GM21360 (cell line): ENCODE measurements at regions not wholly inside any gene's neighbourhood (a gene's known extent, or its start where the extent isn't known, plus 50 kb on each side); places are given as distances from the start of the nearest gene placed in this dataset.
"Not testable (repeated sequence)": the region's sequence is repeated elsewhere in the genome, so short reads cannot be mapped to it uniquely, and the experiment has no call there.

Source experiments
- ATAC-seq: cut with Tn5 transposase; IDR thresholded peaks from one replicate; pipeline ENCODE4 v1.9.1; 2021; ENCODE audit warnings: mild to moderate bottlenecking, moderate library complexity; ENCODE audit not compliant: unreplicated experiment

DNA sequence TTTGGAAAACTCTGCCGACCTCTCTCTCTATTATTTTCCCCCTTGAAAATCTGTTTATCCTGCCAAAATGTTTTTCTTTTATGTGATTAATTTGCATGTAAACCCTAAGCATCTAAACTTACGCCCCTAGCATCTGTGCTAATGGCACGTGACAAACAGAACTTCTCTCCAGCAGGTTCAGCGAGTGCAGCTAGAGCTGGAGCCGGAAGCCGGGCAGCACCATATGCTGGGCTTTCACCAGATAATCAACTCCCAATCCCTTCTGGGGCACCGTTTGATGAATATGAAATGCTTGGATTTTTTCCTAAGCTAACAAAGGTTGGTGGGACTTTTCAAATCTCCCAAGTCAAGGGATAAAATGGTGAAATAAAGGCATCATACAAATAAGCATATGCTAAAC lies 667.5 kb upstream of the TMEM132C start:
- ATAC-seq: no peak

DNA sequence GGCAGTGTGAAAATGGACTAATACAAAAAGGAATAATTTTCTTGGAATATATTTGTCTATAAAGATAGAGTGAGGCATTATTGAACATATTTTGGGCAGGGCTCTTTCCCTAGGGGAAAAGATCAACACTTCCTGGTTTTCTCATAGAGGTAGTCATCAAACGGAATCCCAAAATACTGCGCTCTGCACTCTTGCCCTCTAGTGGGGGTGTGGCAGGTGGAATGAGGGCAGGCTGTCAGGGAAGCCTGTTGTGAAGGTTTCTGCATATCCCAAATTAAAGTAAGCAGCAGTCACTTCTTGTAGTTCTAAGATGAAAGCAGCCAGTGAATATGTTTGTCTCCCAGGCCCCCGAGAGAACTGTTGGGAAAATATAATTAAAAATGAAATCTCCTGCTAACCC lies 666.8 kb upstream of the TMEM132C start:
- no peak for ATAC-seq

DNA sequence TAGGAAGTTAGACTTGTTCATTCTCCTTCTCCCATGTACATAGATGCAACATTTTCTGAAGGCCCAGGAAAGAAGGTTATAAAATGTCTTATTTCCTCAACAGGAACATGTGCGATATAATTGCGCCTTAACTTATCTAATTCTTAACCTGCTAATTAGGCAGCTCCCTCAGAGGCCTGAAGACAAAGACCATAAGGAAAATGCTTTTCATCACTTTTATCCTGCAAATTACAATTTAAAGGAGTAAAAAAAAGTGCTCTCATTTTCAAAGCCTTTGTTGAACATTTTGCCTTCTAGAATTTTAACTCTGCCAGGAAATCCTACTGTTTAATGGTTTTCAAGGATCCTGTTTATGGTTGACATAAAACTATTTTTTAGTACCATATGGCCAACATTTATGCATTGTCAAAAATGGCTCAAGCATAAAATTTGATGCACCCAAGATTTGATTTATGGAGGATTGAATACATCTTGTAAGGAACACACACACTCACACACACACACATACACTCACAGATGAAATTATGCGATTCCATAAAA lies 660.4 kb upstream of the TMEM132C start:
- no peak for ATAC-seq

DNA sequence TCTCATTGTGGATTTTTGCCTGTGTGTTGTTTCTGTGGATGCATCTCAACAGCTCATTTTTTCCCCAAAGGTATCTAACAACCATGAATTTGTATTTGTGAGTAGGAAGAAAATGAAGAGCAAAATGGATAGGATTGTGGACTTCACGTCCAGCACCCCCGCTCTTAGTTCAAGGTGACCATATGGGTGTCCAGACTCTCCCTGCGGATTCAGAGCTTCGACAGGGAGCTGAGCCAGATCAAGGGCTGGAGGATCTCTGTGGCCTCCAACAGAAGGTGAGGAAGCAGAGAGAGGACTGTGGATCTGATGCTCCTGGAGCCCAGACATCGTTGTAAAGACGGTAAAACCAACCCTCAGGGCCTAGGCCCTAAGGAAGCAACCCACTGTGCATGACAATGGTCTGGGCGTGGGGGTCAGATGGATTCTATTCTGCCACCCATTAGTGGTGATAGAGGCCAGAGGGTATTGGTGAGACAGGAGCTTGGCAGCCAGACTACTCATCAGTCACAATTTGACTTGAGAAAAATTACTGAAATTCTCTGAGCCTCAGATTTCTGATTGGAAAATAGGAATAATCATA lies 659.7 kb upstream of the TMEM132C start:
- no peak for ATAC-seq

DNA sequence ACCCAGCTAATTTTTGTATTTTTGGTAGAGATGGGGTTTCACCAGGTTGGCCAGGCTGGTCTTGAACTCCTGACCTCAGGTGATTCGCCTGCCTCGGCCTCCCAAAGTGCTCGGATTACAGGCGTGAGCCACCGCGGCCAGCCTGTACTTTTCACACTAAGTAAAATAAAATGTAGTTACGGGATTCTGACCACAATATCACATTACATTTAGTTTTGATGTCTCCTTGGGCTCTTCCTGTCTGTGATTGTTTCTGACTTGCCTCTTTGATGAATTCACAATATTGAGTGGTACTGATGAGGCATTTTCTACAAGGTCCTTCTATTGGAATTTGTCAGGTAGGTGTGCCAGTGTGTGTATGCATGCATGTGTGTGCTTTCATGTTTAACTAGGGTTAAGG lies 658.6 kb upstream of the TMEM132C start:
- ATAC-seq: not testable (repeated sequence)

DNA sequence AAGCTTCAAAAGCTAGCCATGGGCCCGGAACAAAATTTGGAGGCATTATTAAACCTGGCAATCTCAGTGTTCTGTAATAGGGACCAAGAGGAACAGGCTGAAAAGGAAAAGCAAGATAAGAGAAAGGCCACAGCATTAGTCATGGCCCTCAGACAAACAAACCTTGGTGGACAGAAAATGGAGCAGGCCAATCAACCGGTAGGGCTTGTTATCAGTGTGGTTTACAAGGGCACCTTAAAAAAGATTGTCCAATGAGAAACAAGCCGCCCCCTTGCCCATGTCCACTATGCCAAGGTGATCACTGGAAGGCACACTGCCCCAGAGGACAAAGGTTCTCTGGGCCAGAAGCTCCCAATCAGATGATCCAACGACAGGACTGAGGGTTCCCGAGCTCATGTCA lies 653.9 kb upstream of the TMEM132C start:
- ATAC-seq: no peak

DNA sequence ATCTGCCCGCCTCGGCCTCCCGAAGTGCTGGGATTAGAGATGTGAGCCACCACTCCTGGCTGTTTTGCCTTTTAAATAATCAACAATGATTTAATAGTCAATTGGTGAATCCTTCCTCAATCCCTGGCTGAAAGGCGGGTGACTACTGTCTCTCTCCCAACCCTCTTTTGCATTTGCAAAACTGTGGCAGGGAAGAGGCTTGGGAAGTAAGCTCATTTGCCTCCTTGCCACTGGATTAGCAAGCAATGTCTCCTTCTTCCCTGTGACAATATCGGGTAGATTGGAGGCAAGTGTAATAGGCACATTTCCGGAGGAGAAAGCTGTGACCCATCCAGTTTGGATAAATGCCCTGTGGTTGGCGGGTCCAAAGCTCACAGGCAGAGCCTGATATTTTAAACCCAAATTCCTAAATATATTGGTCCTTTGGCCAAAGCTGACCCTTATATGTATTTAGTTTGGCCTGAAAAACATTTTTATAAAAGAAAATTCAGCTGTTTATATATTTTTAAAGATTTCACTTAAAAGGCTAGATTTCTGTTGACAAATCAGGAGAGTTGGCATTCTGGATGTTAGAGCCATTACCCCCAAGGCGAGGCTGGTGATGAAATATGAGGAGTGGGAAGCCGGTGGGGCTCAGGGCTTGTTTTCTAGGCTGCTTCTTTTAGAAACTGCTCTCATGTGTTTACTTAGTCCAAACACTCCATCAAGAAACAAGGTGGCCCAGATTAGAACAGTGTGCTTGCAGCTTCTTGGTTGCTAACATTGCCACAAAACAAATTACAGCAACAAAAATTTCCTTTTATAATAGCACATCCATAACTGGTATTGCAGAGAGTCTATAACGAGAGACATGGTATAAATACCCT lies 646.9 kb upstream of the TMEM132C start:
- ATAC-seq: no peak

DNA sequence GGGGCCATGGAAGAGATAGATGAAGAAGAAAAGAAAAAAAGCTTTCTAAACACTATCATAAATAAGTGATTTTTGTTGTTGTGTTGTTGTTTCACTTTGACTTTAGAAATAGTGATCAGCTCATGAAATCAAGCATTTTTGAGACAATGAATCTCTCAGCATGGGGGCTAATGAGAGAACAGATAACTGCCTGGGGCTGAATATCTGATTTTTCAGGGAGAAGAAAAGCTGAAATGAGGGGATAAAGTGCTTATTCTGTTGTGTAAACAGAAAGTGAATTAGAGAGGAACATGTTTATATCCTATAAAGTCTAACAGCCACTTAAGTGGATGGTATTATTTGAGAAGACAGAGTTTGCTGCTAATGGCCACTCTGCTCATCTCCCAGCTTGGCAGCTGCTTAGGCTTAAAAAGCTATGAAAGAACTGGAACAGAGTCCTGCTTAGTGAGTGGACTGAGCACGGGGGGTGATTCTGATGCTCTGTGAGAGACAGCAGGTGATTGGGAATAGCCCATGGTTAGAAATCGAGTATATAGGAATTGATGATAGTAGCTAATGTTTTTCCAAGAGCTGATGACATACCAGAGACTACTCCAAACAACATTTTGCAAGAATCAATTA lies 646.1 kb upstream of the TMEM132C start:
- ATAC-seq: no peak

DNA sequence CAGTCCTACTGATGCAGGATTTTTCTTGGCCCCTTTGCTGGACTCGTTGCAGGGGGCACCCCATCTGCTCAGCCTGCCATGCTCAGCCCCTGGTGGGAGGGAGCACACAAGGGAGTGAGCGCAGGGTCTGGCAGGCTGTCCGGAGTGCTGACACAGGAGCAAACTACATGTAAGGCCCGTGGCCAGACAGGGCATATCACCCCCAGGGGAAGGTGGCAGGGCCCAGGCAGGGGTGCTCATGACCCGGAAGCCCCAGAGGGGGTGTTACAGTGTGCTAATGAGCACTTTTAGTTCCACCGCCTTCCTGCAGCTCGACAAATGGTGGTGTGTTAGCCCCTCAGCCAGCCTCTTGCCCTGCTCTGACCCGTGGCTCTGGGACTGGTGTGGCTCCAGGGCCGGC lies 645.6 kb upstream of the TMEM132C start:
- no peak for ATAC-seq

DNA sequence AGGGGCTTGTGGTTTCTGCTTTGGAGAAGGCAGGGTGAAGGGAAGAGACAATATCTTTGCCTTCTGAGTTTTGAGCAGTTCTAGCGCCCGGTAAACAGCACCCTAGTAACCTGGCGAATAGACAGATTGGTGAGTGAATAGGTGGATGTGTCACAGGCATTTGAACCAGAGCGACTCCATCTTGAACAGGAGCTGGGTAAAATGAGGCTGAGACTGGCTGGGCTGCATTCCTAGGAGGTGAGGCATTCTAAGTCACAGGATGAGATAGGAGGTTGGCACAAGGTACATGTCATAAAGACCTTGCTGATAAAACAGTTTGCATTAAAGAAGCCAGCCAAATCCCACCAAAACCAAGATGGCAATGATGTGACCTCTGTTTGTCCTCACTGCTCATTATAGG lies 643.6 kb upstream of the TMEM132C start:
- ATAC-seq: no peak

DNA sequence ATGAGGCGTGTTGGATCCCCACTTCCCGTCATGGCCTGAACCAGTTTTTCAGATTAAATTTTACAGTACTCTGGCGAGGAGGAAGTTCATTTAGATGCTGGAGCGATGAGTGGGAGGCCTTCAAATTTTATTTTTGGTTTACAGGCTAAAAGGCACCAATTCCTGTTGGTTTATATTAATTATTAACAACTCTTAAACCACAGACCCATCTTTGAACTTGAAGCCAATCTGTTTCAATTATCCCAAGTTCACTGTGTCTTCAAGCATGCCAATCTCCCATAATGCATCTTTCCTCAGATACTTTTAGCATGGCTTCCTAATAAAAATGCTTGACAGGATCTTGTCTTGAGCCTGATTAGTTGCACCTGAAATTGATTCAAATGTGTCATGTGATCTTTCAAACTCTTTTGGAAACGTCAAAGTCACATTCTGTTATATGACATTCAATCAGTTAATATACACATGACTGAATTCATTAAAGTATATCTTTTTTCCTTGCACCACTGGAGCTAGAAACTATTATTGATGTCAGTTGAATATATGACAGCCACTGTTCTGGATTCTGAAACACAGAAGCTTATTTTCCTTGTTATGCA lies 641.7 kb upstream of the TMEM132C start:
- ATAC-seq: no peak

DNA sequence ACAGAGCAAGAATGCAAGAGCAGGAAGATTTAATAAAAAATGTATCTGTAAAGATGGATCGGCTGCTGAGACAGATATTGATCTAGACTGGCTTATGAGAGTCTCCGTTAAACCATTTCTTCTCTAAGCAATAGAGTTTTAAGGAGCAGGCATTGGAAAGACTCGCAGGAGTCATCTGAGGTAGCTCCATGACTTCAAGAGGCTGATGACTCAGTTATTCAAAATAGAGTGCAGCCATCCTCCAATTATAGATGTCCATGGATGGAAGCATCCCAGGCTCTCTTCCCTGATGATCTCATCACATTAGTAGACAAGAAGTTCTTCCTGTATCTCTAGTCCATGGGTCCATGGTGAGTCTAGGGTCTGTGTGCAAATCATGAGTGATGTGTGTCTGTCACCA lies 638.3 kb upstream of the TMEM132C start:
- no peak for ATAC-seq

DNA sequence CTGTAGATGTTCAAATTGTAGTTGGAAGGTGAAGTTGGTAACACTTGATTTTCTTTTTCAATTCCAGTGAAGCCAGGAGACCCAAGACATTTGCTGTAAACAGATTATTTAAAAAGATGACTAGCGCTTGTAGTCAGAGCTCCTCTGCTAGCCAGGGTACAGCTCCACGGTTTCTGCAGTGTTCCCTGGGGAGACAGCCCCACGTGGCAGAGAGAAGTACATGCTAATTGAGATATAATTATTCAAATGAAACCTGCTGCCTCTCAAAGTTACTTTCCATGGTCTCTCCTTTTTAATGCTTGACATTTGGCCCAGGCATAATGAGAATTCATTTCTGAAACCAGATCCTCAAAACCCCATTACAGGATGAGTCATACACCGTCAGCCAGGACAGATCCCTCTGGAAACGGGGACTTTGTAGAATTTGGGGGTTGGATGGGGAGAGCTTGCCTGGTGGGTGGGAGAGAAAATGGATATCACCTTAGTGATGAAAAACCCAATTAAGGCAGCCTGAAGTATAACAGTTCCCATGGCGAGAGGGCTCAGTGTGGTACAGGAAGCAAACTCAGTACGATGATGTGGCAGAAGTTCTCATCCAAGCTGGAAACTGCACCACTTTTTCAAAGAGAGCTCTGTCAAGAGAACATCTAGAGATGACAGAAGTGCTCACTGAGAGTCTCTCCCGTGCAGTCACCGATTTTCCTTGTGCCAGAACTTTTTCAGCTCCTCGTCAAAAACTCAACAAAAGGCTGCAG lies 637.7 kb upstream of the TMEM132C start:
- ATAC-seq: no peak

DNA sequence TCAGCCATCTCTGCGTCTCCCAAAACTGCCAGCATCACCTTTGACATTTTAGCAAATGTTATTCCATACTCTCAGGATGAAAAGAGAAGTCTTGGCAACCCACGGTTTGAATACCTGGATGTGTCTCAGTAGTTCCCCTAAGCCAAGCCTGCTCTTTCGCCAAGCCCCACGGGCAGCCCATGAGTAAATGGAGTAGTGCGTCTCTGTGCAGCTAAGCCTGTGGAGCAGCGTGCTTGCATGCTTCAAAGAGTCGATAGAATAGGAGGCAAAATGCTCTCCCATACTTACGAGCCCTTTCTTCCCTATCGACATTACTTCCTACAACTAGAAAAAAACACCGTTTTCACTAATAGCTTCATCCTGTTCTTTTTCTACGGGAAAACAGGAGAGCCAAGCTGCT lies 634.5 kb upstream of the TMEM132C start:
- no peak for ATAC-seq

DNA sequence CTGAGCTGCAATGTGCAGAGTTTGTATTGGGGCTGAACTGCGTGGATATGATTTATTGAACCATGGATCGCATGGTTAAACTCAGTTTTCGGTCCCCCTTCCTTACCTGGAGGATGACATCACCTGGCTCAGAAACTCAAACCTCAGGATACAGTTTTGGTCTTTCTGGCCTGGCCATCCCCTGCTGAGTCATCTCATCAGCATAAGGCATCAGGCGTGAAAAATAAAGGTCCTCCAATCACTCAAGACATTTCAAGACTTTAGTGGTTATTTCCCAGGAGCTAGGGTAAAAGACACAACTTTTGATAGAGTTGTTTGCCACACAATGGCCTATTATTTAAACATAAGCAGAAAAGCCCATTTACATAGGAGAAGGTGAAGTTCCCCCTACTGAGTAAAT lies 631.1 kb upstream of the TMEM132C start:
- ATAC-seq: no peak

DNA sequence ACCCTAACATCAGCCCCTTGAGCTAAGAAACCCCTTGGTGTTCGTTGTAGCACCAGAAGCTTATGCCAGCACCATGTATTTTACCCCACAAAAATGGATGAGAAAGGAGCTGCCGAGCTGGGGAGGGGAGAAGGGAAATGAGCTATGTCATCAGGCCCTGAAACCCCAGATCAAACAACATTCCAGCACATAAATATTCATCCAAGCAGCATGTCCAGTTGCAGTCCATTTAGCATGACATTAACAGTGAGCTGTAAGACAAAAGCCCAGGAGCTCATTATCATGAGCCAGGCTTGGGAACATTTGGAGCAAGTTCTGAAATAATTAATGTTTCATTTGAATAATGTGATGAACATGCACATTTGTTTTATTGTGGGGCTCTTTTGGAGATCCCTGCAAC lies 630.1 kb upstream of the TMEM132C start:
- ATAC-seq: no peak

DNA sequence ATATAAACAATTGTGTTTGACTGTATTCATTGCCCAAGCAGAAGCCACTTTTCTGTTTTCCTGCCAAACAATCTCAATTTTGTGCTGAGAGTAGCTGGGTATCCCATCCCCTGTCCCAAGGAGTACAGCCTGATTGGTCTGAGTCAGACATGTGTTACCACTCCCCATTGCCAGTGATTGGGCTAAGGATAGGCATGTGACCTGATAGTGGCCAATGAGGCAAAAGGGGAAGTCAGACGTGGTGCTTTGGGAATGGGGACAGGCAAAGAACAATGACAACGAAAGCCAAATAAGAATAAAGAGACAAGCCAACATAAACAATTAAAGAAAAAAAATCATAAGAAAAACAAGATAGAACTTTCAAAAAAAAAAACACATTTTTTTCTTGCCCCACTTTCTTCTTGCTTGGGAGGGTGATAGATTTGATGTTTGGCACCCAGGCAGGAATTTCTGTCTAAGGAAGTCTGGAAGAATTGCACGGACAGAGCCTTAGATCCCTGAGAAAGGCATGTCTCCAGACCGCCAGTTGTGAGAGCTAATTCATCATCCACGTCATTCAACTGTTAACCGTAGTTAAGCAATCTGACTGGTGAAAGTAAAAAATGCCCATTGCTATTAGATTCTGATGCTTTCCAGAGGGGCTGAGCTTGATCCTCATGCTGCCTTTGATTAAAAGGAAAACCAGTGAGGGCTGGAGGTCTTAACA lies 626.6 kb upstream of the TMEM132C start:
- ATAC-seq: no peak

DNA sequence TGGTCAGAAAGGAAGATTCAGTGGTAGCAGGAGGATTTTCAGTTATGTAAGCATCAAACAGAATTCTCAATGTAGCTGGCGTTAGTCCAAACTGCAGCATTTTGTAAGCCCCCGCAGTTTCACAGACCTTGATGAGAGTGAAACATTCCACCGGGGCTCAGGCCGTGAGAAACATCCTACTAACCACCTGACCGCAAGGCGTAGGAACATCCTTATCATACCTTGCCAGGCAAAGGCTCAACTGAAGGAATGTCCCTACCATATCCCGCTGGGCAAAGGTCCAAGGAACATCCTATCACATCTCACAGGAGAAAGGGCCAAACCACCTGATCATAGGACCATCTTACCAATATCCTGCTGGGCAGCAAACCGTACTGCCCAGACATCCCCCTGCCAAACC lies 624.8 kb upstream of the TMEM132C start:
- ATAC-seq: no peak

DNA sequence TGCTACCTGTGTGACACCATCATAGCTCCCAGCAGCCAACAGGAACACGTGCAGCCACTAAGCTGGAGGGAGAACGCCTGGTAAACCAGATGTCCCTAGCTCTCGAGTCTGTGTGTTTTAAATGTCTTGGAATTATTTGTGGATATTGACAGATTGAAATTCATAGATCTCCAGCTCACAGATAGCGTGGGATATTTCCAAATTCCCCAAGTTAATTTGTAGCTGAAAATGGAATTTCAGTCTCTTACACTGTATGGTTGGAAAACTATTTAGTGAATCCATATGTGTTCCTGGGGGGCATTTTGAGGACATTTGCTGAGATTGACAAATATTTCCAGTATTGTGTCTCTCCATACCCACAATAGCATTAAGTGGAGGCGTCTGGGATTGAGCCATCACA lies 618.6 kb upstream of the TMEM132C start:
- ATAC-seq: no peak

DNA sequence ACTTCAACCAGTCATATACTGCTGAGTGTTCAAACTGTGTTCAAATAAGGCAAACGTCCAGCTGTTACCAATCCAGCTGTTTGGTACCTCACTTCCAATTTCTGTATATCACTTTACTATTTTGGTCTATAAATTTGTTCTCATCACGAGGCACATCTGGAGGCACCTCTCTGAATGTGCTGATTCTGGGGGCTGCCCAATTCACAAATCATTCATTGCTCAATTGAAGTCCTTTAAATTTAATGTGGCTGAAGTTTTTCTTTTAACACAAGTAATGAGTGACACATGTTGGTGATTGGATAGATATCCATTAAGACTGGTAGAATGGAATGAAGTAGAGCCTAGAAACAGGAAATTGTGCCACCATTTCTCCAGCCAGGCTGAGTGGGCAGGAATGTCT lies 617.0 kb upstream of the TMEM132C start:
- ATAC-seq: no peak
